Fibroblast of villous mesenchyme (primary cell): ENCODE measurements at regions not wholly inside any gene's neighbourhood (a gene's known extent, or its start where the extent isn't known, plus 50 kb on each side); places are given as distances from the start of the nearest gene placed in this dataset.

Source experiments
- DNase-seq: peaks from one replicate; pipeline ENCODE4 v3.0.0-alpha.2; 2010; ENCODE audit warnings: low read depth
- H3K4me3 ChIP-seq: 2 replicates; pipeline ENCODE4 v1.5.1; 2011; ENCODE audit warnings: low read depth, mild to moderate bottlenecking, low read length
- TF ChIP-seq, protein P1 (sequence below): IDR thresholded peaks from 2 replicates; pipeline ENCODE4 v1.5.1; 2012; ENCODE audit warnings: low read depth, mild to moderate bottlenecking, low read length; ENCODE audit not compliant: insufficient read depth

DNA sequence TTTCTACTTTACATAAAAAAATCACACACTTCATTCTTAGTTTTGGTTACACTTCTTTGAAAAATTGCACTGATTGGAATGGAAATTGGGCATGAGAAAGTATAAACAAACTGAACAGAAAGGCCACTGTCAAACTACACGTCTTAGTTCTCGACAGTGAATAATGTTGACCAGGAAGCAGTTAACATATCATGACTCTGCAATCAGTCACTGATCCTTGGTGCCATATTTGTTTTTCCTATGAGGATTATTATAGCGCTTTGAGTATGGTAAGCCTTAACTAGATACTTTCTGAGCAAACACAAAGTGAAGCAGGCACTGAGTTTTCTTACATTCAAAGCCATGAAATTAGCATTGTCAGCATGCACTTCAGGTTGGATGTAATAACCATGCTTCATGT, 495.1 kb upstream of the ANKRD30A start:
- no peak for DNase-seq
- TF ChIP-seq, protein P1, sequence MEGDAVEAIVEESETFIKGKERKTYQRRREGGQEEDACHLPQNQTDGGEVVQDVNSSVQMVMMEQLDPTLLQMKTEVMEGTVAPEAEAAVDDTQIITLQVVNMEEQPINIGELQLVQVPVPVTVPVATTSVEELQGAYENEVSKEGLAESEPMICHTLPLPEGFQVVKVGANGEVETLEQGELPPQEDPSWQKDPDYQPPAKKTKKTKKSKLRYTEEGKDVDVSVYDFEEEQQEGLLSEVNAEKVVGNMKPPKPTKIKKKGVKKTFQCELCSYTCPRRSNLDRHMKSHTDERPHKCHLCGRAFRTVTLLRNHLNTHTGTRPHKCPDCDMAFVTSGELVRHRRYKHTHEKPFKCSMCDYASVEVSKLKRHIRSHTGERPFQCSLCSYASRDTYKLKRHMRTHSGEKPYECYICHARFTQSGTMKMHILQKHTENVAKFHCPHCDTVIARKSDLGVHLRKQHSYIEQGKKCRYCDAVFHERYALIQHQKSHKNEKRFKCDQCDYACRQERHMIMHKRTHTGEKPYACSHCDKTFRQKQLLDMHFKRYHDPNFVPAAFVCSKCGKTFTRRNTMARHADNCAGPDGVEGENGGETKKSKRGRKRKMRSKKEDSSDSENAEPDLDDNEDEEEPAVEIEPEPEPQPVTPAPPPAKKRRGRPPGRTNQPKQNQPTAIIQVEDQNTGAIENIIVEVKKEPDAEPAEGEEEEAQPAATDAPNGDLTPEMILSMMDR = no peak
- H3K4me3 ChIP-seq = no peak overlapping the region

DNA sequence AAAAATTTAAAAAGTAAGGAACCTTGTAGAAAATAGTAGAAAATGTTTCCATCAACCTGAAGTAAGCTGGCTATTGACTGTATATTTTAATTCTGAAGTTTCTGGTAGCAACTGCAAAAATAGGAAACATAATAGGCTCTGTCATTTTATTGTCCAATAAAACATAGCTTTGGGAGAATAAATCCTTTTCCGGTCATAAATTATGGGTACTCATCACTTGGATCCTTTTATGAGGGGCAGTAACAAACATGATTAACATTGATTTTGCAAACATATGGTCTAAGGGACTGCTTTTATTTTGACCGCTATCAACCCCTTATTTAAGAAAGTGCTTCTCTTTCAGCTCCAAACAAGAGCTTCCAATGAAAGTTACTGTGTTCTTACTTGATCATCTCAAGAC, 495.9 kb upstream of the ANKRD30A start:
- peak; percentile 2 for DNase-seq
- no peak overlapping the region for H3K4me3 ChIP-seq
- TF ChIP-seq, protein P1 = no peak

DNA sequence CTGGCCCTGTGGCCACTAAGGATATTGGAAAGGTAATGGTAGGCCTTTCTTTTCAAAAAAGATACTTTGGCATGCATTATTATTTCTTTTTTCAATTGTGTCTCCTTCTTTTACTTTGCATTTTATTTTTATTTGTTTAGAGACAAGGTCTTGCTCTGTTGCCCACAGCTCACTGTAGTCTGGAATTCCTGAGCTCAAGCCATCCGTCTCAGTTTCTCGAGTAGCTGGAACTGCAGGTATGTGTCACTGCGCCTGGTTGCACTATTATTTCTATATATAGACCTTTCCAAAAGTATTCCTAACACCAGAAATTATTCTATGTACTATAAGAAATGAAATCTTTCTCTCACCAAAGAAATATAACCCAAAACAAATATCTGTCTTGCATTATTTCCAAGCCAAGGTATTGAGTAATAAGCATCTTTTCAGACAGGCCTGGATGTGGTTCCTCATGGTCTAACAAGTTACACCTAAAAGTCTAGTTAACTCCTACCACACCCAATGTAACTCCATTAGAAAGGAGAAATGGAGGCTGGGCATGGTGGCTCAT, 500.8 kb upstream of the ANKRD30A start:
- TF ChIP-seq, protein P1 = no peak
- no peak overlapping the region for H3K4me3 ChIP-seq
- DNase-seq = no peak

DNA sequence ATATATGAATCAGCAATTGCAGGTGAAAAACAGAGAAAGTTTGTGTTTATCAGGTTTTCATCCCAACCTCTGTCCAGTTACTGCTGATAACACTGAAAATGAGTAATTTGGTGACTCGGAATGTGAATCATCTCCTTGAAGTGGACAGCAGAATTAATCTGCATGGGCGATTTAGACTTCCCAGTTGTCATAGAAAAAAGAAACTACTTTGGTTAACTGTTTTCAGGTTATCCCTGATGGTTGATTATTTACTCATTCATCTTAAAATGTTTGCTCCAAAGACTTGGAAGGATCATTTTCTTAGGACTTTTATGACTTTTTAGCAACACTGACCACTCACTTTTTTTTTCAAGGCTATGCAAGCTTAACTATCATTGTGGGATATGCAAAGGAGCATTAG, 504.1 kb upstream of the ANKRD30A start:
- H3K4me3 ChIP-seq = no peak overlapping the region
- TF ChIP-seq, protein P1 = no peak
- no peak for DNase-seq

DNA sequence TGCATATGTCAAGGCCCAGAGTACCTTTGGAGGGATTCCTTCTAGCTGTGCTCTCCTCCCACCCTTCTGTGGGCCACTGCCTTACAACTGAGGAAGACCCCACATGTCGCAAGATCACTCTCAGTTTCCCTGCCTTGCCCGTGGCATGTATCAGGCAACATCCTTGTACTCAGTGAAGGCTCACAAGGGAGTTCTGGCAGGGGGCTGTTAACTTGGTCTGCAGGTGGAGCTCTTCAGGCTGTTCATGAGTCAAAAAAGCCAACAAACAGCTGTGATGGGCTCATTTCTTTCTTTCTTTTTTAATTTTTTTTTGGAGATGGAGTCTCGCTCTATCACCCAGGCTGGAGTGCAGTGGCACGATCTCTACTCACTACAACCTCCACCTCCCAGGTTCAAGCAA, 513.0 kb upstream of the ANKRD30A start:
- no peak overlapping the region for H3K4me3 ChIP-seq
- DNase-seq = no peak

DNA sequence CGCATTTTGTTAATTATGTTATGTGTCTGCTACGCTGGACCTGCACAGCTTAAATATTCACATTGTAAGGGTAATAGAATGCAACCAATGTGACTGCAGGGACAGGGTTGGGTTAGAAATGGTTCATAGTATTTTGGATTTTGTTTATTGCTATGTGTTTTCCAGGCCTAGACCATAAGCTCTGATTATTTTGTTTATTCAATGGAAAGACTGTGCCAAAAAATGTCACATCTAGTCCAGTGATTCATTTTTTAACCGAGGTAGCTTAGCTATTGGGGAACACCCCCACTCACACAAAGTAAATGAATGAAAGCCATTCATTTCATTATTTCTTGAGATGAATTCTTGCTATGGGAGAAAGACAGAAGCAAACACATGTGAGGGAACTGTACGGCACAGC, 516.5 kb upstream of the ANKRD30A start:
- no peak for DNase-seq
- TF ChIP-seq, protein P1 = no peak
- H3K4me3 ChIP-seq = no peak overlapping the region

More for the DNA sequence above, 513.0 kb upstream of the ANKRD30A start:
- TF ChIP-seq, protein P1 = no peak

DNA sequence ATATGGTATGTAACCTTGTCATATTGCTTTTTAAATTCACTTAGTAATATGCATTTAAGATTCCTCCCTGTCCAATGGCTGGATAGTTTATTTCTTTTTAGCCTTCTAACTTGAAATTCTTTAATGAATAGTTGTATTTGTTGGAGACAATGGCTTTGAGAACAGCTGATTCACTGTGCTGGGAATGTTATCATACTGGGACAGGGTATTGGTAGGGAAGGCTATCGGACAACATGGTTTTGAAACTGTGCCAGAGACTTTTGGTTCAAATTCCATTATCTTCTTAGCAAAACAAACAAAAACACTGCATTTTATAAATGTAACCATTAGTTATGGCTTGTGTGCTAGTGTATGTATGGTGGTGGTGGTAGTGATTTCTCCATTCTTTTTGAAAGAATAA, 517.1 kb upstream of the ANKRD30A start:
- TF ChIP-seq, protein P1 = no peak
- DNase-seq = no peak
- no peak overlapping the region for H3K4me3 ChIP-seq
